IMR-90 (cell line): ENCODE measurements at regions not wholly inside any gene's neighbourhood (a gene's known extent, or its start where the extent isn't known, plus 50 kb on each side); places are given as distances from the start of the nearest gene placed in this dataset.

Experiments used
- ATAC-seq: fragments of 200-7000 bp; cut with Tn5 transposase; 2 replicates; pipeline ENCODE4 v1.9.1; 2020; ENCODE audit warnings: low read depth, mild to moderate bottlenecking, moderate library complexity
- BruUV-seq: library from RNA; stranded (reverse); fragments of 400-500 nt; replicated peaks from 2 replicates; lab custom pipeline; 2021; lab: Mats Ljungman, UMichigan
- CTCF ChIA-PET: fragments of 300-600 bp; formaldehyde crosslinking; extraction: SDS; loops from one replicate; lab custom pipeline; 2021; ENCODE audit warnings: antibody characterized with exemption; lab: Yijun Ruan, JAX
- POLR2A ChIA-PET: fragments of 300-600 bp; sonication (Branson Sonifier 250); formaldehyde crosslinking; loops from one replicate; lab custom pipeline; 2022; ENCODE audit warnings: antibody characterized with exemption; ENCODE audit not compliant: unreplicated experiment; lab: Charles Lee
- DNase-seq: peaks from one replicate; pipeline ENCODE4 v3.0.0; 2013
- H2AFZ ChIP-seq: replicated peaks from 2 replicates; pipeline ENCODE3; 2013; ENCODE audit warnings: low read length, mild to moderate bottlenecking; ENCODE audit not compliant: poor library complexity
- H2AK5ac ChIP-seq: 2 replicates; pipeline ENCODE4 v1.6.1; 2013; ENCODE audit warnings: low read depth, low read length, inconsistent platforms
- H2AK9ac ChIP-seq: replicated peaks from 2 replicates; pipeline ENCODE3; 2013; ENCODE audit warnings: mild to moderate bottlenecking, low read depth, low read length, moderate library complexity; ENCODE audit not compliant: poor library complexity
- H2BK120ac ChIP-seq: 2 replicates; pipeline ENCODE4 v1.6.1; 2013; ENCODE audit warnings: low read depth, low read length, inconsistent platforms
- H2BK15ac ChIP-seq: 3 replicates; pipeline ENCODE4 v1.6.1; 2013; ENCODE audit warnings: low read depth, low read length, inconsistent platforms
- H2BK20ac ChIP-seq: 2 replicates; pipeline ENCODE4 v1.6.1; 2013; ENCODE audit warnings: low read depth, mild to moderate bottlenecking, inconsistent platforms, low read length, moderate library complexity
- H2BK5ac ChIP-seq: 2 replicates; pipeline ENCODE4 v1.6.1; 2013; ENCODE audit warnings: mild to moderate bottlenecking, low read depth, low read length, inconsistent platforms; ENCODE audit not compliant: poor library complexity, severe bottlenecking
- H3K14ac ChIP-seq: replicated peaks from 2 replicates; pipeline ENCODE4 v1.6.1; 2013; ENCODE audit warnings: low read depth, low read length, inconsistent platforms
- H3K18ac ChIP-seq: 2 replicates; pipeline ENCODE4 v1.6.1; 2013; ENCODE audit warnings: low read depth, low read length, control low read depth
- H3K23ac ChIP-seq: 2 replicates; pipeline ENCODE4 v1.6.1; 2013; ENCODE audit warnings: low read depth, low read length, inconsistent platforms
- H3K27ac ChIP-seq: 2 replicates; pipeline ENCODE4 v1.5.1; 2013; ENCODE audit warnings: mild to moderate bottlenecking, control low read depth, low read length; ENCODE audit not compliant: insufficient read depth
- H3K27me3 ChIP-seq: 2 replicates; pipeline ENCODE4 v1.6.1; 2013; ENCODE audit warnings: low read length; ENCODE audit not compliant: control insufficient read depth, insufficient read depth
- H3K36me3 ChIP-seq: 2 replicates; pipeline ENCODE4 v1.6.1; 2013; ENCODE audit warnings: low read length, mixed read lengths; ENCODE audit not compliant: control insufficient read depth, insufficient read depth
- H3K4ac ChIP-seq: 2 replicates; pipeline ENCODE4 v1.6.1; 2013; ENCODE audit warnings: low read depth, low read length, inconsistent platforms
- H3K4me1 ChIP-seq: 2 replicates; pipeline ENCODE4 v1.6.1; 2013; ENCODE audit warnings: low read length, mixed read lengths; ENCODE audit not compliant: control insufficient read depth, insufficient read depth
- H3K4me2 ChIP-seq: 2 replicates; pipeline ENCODE4 v1.6.1; 2013; ENCODE audit warnings: low read depth, mild to moderate bottlenecking, control low read depth, low read length, moderate library complexity
- H3K4me3 ChIP-seq: 2 replicates; pipeline ENCODE4 v1.5.1; 2013; ENCODE audit warnings: low read depth, mild to moderate bottlenecking, control low read depth, low read length, moderate library complexity; ENCODE audit not compliant: insufficient read depth
- H3K56ac ChIP-seq: 2 replicates; pipeline ENCODE4 v1.6.1; 2013; ENCODE audit warnings: low read length, inconsistent platforms; ENCODE audit not compliant: insufficient read depth; ENCODE audit errors: extremely low read depth
- H3K79me1 ChIP-seq, 2 experiments: 2 replicates each; pipeline ENCODE4 v1.6.1; 2013; ENCODE audit warnings: low read length in 2 of 2, inconsistent platforms in 1 of 2, low read depth in 1 of 2
- H3K9ac ChIP-seq: 2 replicates; pipeline ENCODE4 v1.6.1; 2013; ENCODE audit warnings: low read depth, low read length, control low read depth
- H3K9me1 ChIP-seq: 2 replicates; pipeline ENCODE4 v1.6.1; 2013; ENCODE audit warnings: low read length, inconsistent platforms; ENCODE audit not compliant: insufficient read depth
- H3K9me3 ChIP-seq: 2 replicates; pipeline ENCODE4 v1.6.1; 2013; ENCODE audit warnings: low read length; ENCODE audit not compliant: control insufficient read depth, insufficient read depth
- H4K20me1 ChIP-seq: 2 replicates; pipeline ENCODE4 v1.6.1; 2013; ENCODE audit warnings: low read length, inconsistent platforms; ENCODE audit not compliant: insufficient read depth
- H4K5ac ChIP-seq: 2 replicates; pipeline ENCODE4 v1.6.1; 2013; ENCODE audit warnings: mild to moderate bottlenecking, low read depth, low read length, control low read depth
- H4K8ac ChIP-seq, 2 experiments: 2 replicates each; pipeline ENCODE4 v1.6.1; 2013; ENCODE audit warnings: low read depth in 2 of 2, low read length in 2 of 2, control low read depth in 1 of 2, inconsistent platforms in 1 of 2
- H4K91ac ChIP-seq: 2 replicates; pipeline ENCODE4 v1.6.1; 2013; ENCODE audit warnings: low read depth, low read length, inconsistent platforms; ENCODE audit not compliant: insufficient read depth
- CEBPB ChIP-seq: IDR thresholded peaks from 2 replicates; pipeline ENCODE4 v1.6.1; 2012; ENCODE audit warnings: low read depth, low read length, improper control_type of control experiment
- CTCF ChIP-seq: conservative IDR thresholded peaks from 2 replicates; pipeline ENCODE4 v1.5.1; 2012; ENCODE audit warnings: mild to moderate bottlenecking, low read depth, low read length, improper control_type of control experiment
- MAZ ChIP-seq: IDR thresholded peaks from 2 replicates; pipeline ENCODE4 v1.6.1; 2012; ENCODE audit warnings: low read depth, mild to moderate bottlenecking, low read length, improper control_type of control experiment, moderate library complexity, borderline replicate concordance
- NFE2L2 ChIP-seq: fragments of 150-350 bp; IDR thresholded peaks from 2 replicates; pipeline ENCODE4 v1.6.1; 2016; ENCODE audit warnings: low read depth, mild to moderate bottlenecking, low read length
- WGBS, 2 experiments: methylation state at CpG; one replicate each; pipeline versions ENCODE4 v1.1.5 to v1.1.7; 2013; ENCODE audit warnings: missing lambda C conversion rate in 2 of 2; ENCODE audit not compliant: insufficient read length in 1 of 2; ENCODE audit errors: extremely low coverage in 2 of 2; 5-methylcytosine and 5-hydroxymethylcytosine counted together
- dilution Hi-C: fragments of 300-500 bp; cut with HindIII; formaldehyde crosslinking; loops from one replicate; pipeline ENCODE4 v1.14.3; 2018; ENCODE audit warnings: low sequenced_read_pairs; ENCODE audit not compliant: unreplicated experiment
- in situ Hi-C: fragments of 300-500 bp; cut with MboI; formaldehyde crosslinking; loops from 3 replicates; pipeline ENCODE4 v1.14.3; 2019; ENCODE audit warnings: low sequenced_read_pairs, inconsistent platforms, mixed read lengths
- intact Hi-C: fragments of 100-400 bp; cut with micrococcal nuclease; formaldehyde crosslinking; loops from 2 replicates; pipeline ENCODE4 v1.10.0; 2022

GRCh38 chr13:24076636-24077035, 83.9 kb upstream of the SPATA13 start:
- H2BK15ac ChIP-seq, result no peak overlapping the region
- H3K56ac ChIP-seq, result no peak overlapping the region
- H3K18ac ChIP-seq, result no peak overlapping the region
- WGBS, 2 experiments, result 63% methylated on average over 1 of the region's 8 CpGs; no CpG with 5 or more reads in 1 of the 2 experiments
- H2AFZ ChIP-seq, result no peak overlapping the region
- BruUV-seq, result no TSS peak
- in situ Hi-C loops (no loop called here), dilution Hi-C loops (no loop called here), intact Hi-C loops (no loop called here)
- no peak for TF ChIP-seq MAZ
- no peak for TF ChIP-seq CEBPB
- no peak for TF ChIP-seq CTCF
- no peak for TF ChIP-seq NFE2L2
- no peak overlapping the region for H3K4me2 ChIP-seq
- H3K27me3 ChIP-seq, result no peaks in the 10 kb centered on the region
- no peak overlapping the region for H2AK9ac ChIP-seq
- H3K27ac ChIP-seq, result no peak overlapping the region
- no peak overlapping the region for H2BK120ac ChIP-seq
- H3K9me3 ChIP-seq, result no peaks in the 10 kb centered on the region
- no peak overlapping the region for H4K91ac ChIP-seq
- H3K9ac ChIP-seq, result no peak overlapping the region
- H2BK20ac ChIP-seq, result no peak overlapping the region
- H4K8ac ChIP-seq, result no peak overlapping the region
- no peaks in the 10 kb centered on the region for H4K20me1 ChIP-seq
- H2AK5ac ChIP-seq, result no peak overlapping the region
- ATAC-seq (no peak), DNase-seq (no peak)
- no peaks in the 10 kb centered on the region for H3K4me1 ChIP-seq
- no peaks in the 10 kb centered on the region for H3K79me1 ChIP-seq
- H3K9me1 ChIP-seq, result peaks cover 5% of the 10 kb centered on the region
- H3K4ac ChIP-seq, result no peak overlapping the region
- H4K5ac ChIP-seq, result no peak overlapping the region
- ChIA-PET CTCF (no interaction called here), POLR2A (no interaction called here)
- no peak overlapping the region for H3K14ac ChIP-seq
- H3K23ac ChIP-seq, result no peak overlapping the region
- H3K36me3 ChIP-seq, result no peaks in the 10 kb centered on the region
- no peak overlapping the region for H3K4me3 ChIP-seq
- no peak overlapping the region for H2BK5ac ChIP-seq
